ENCODE measurements at regions not wholly inside any gene's neighbourhood (a gene's known extent, or its start where the extent isn't known, plus 50 kb on each side); places are given as distances from the start of the nearest gene placed in this dataset.

- Histone ChIP-seq H3K4me2 (ENCODE audit: insufficient read depth, low read length, poor library complexity, severe bottlenecking) (no peak overlapping the region), H2BK12ac (ENCODE audit: low read length) (no peak overlapping the region), H4K91ac (ENCODE audit: low read depth, low read length, poor library complexity) (no peak overlapping the region), H3K9me3 (replicated peaks in 1 of 2; ENCODE audit: control insufficient read depth in 2 of 2, insufficient read depth in 1 of 2, low read depth in 1 of 2, low read length in 2 of 2) (peaks cover 2 to 8% of the 10 kb centered on the region in 2 donors), H2AK5ac (ENCODE audit: low read depth, low read length) (no peak overlapping the region), H3K9ac (ENCODE audit: low read depth, low read length, poor library complexity) (no peak overlapping the region), H2BK5ac (ENCODE audit: low read length) (no peak overlapping the region), H3K27me3 (ENCODE audit: control insufficient read depth in 3 of 3, insufficient read depth in 3 of 3, low read depth in 1 of 3, low read length in 3 of 3) (no peaks in the 10 kb centered on the region), H3K18ac (ENCODE audit: low read length) (peak overlapping the region; percentile 22), H2BK15ac (ENCODE audit: low read length) (no peak overlapping the region), H2BK120ac (ENCODE audit: low read depth, low read length) (no peak overlapping the region), H3K79me1 (ENCODE audit: low read depth, low read length) (no peaks in the 10 kb centered on the region), H3K14ac (ENCODE audit: low read length) (no peak overlapping the region), H4K8ac (ENCODE audit: low read depth, low read length) (no peak overlapping the region), H3K4me1 (ENCODE audit: control insufficient read depth in 2 of 2, insufficient read depth in 1 of 2, low read depth in 1 of 2, low read length in 2 of 2) (peaks cover 0 to 9% of the 10 kb centered on the region in 2 donors), H2AFZ (ENCODE audit: low read length) (peak overlapping the region; percentile 53), H3K27ac (replicated peaks; ENCODE audit: low read length) (peak overlapping the region; percentile 40), H3K4me3 (ENCODE audit: low read length in 2 of 2) (no peak overlapping the region), H3K4ac (ENCODE audit: low read length) (no peak overlapping the region), H3K23ac (ENCODE audit: low read depth, low read length, poor library complexity) (no peak overlapping the region), H3K36me3 (replicated peaks in 1 of 2; ENCODE audit: control insufficient read depth in 2 of 2, insufficient read depth in 2 of 2, low read length in 2 of 2) (no peaks in the 10 kb centered on the region)
- no CpG with 5 or more reads among the region's 7 CpGs for WGBS, 2 donors (ENCODE audit: extremely low coverage in 2 of 2, insufficient read length in 2 of 2, insufficient replicate concordance in 1 of 2)
- no peak for DNase-seq (ENCODE audit: low spot score)
These were observed 154.4 kb upstream of the PDE3A start for GRCh38 chr12:20213723-20214625.

- H3K4me3 ChIP-seq (ENCODE audit: low read length in 2 of 2), result no peak overlapping the region
- H4K91ac ChIP-seq (ENCODE audit: low read depth, low read length, poor library complexity), result no peak overlapping the region
- no peak overlapping the region for H2BK120ac ChIP-seq (ENCODE audit: low read depth, low read length)
- H3K23ac ChIP-seq (ENCODE audit: low read depth, low read length, poor library complexity), result no peak overlapping the region
- H3K4ac ChIP-seq (ENCODE audit: low read length), result no peak overlapping the region
- H3K27me3 ChIP-seq (ENCODE audit: control insufficient read depth in 3 of 3, insufficient read depth in 3 of 3, low read depth in 1 of 3, low read length in 3 of 3), result no peaks in the 10 kb centered on the region
- H3K27ac ChIP-seq (replicated peaks; ENCODE audit: low read length), result no peak overlapping the region
- H3K9ac ChIP-seq (ENCODE audit: low read depth, low read length, poor library complexity), result no peak overlapping the region
- no CpG with 5 or more reads among the region's 1 CpG for WGBS, 2 donors (ENCODE audit: extremely low coverage in 2 of 2, insufficient read length in 2 of 2, insufficient replicate concordance in 1 of 2)
- peaks cover 2 to 10% of the 10 kb centered on the region in 2 donors for H3K9me3 ChIP-seq (replicated peaks in 1 of 2; ENCODE audit: control insufficient read depth in 2 of 2, insufficient read depth in 1 of 2, low read depth in 1 of 2, low read length in 2 of 2)
- no peaks in the 10 kb centered on the region for H3K36me3 ChIP-seq (replicated peaks in 1 of 2; ENCODE audit: control insufficient read depth in 2 of 2, insufficient read depth in 2 of 2, low read length in 2 of 2)
- H2AFZ ChIP-seq (ENCODE audit: low read length), result no peak overlapping the region
- no peak overlapping the region for H2BK12ac ChIP-seq (ENCODE audit: low read length)
- no peak for DNase-seq (ENCODE audit: low spot score)
- no peaks in the 10 kb centered on the region for H3K79me1 ChIP-seq (ENCODE audit: low read depth, low read length)
- H2AK5ac ChIP-seq (ENCODE audit: low read depth, low read length), result no peak overlapping the region
- H3K4me1 ChIP-seq (ENCODE audit: control insufficient read depth in 2 of 2, insufficient read depth in 1 of 2, low read depth in 1 of 2, low read length in 2 of 2), result no peaks in the 10 kb centered on the region
- no peak overlapping the region for H4K8ac ChIP-seq (ENCODE audit: low read depth, low read length)
- no peak overlapping the region for H3K4me2 ChIP-seq (ENCODE audit: insufficient read depth, low read length, poor library complexity, severe bottlenecking)
- no peak overlapping the region for H2BK5ac ChIP-seq (ENCODE audit: low read length)
- H3K18ac ChIP-seq (ENCODE audit: low read length), result no peak overlapping the region
- no peak overlapping the region for H2BK15ac ChIP-seq (ENCODE audit: low read length)
- no peak overlapping the region for H3K14ac ChIP-seq (ENCODE audit: low read length)
These were observed 148.0 kb upstream of the PDE3A start for GRCh38 chr12:20220339-20220738.

- H3K79me1 ChIP-seq (ENCODE audit: low read depth, low read length), result no peaks in the 10 kb centered on the region
- no peak overlapping the region for H3K18ac ChIP-seq (ENCODE audit: low read length)
- no peak overlapping the region for H2BK12ac ChIP-seq (ENCODE audit: low read length)
- no peak overlapping the region for H3K23ac ChIP-seq (ENCODE audit: low read depth, low read length, poor library complexity)
- H2BK15ac ChIP-seq (ENCODE audit: low read length), result no peak overlapping the region
- no CpG with 5 or more reads among the region's 5 CpGs for WGBS, 2 donors (ENCODE audit: extremely low coverage in 2 of 2, insufficient read length in 2 of 2, insufficient replicate concordance in 1 of 2)
- H3K9ac ChIP-seq (ENCODE audit: low read depth, low read length, poor library complexity), result no peak overlapping the region
- H3K4me3 ChIP-seq (ENCODE audit: low read length in 2 of 2), result no peak overlapping the region
- no peaks in the 10 kb centered on the region for H3K36me3 ChIP-seq (replicated peaks in 1 of 2; ENCODE audit: control insufficient read depth in 2 of 2, insufficient read depth in 2 of 2, low read length in 2 of 2)
- H3K27ac ChIP-seq (replicated peaks; ENCODE audit: low read length), result no peak overlapping the region
- no peaks in the 10 kb centered on the region for H3K4me1 ChIP-seq (ENCODE audit: control insufficient read depth in 2 of 2, insufficient read depth in 1 of 2, low read depth in 1 of 2, low read length in 2 of 2)
- H3K9me3 ChIP-seq (replicated peaks in 1 of 2; ENCODE audit: control insufficient read depth in 2 of 2, insufficient read depth in 1 of 2, low read depth in 1 of 2, low read length in 2 of 2), result peaks cover 2 to 7% of the 10 kb centered on the region in 2 donors
- no peak overlapping the region for H3K4me2 ChIP-seq (ENCODE audit: insufficient read depth, low read length, poor library complexity, severe bottlenecking)
- no peak overlapping the region for H2BK5ac ChIP-seq (ENCODE audit: low read length)
- no peak overlapping the region for H4K91ac ChIP-seq (ENCODE audit: low read depth, low read length, poor library complexity)
- DNase-seq (ENCODE audit: low spot score), result no peak
- no peak overlapping the region for H4K8ac ChIP-seq (ENCODE audit: low read depth, low read length)
- H3K14ac ChIP-seq (ENCODE audit: low read length), result no peak overlapping the region
- no peak overlapping the region for H3K4ac ChIP-seq (ENCODE audit: low read length)
- H2BK120ac ChIP-seq (ENCODE audit: low read depth, low read length), result no peak overlapping the region
- no peak overlapping the region for H2AFZ ChIP-seq (ENCODE audit: low read length)
- H2AK5ac ChIP-seq (ENCODE audit: low read depth, low read length), result no peak overlapping the region
- H3K27me3 ChIP-seq (ENCODE audit: control insufficient read depth in 3 of 3, insufficient read depth in 3 of 3, low read depth in 1 of 3, low read length in 3 of 3), result no peaks in the 10 kb centered on the region
These were observed 135.2 kb upstream of the PDE3A start for GRCh38 chr12:20232931-20233675.

DNA sequence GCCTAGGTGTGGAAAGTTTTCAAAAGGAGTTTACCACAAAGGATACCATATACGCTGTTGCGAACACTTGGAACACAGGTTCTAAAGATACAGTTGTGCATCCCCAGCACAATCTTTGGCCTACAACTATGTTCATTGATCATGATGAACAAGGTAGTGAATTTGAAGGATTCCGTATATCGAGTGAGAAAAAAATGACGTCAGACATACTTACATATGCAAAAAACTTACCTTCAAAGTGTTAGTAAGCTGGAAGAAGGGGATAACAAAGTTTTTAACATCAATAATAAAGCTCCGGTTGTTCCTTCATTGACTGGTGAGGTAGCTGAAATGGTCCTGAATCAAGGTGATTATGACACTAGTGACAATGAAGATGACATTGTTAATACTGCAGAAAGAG is 133.9 kb upstream of the PDE3A start:
- no CpG with 5 or more reads among the region's 6 CpGs for WGBS, 2 donors (ENCODE audit: extremely low coverage in 2 of 2, insufficient read length in 2 of 2, insufficient replicate concordance in 1 of 2)

More for the DNA sequence above, 133.9 kb upstream of the PDE3A start:
- no peak overlapping the region for H3K27ac ChIP-seq (replicated peaks; ENCODE audit: low read length)
- DNase-seq (ENCODE audit: low spot score), result no peak
- H2BK15ac ChIP-seq (ENCODE audit: low read length), result no peak overlapping the region
- no peaks in the 10 kb centered on the region for H3K27me3 ChIP-seq (ENCODE audit: control insufficient read depth in 3 of 3, insufficient read depth in 3 of 3, low read depth in 1 of 3, low read length in 3 of 3)
- no peak overlapping the region for H3K4me3 ChIP-seq (ENCODE audit: low read length in 2 of 2)
- H3K18ac ChIP-seq (ENCODE audit: low read length), result no peak overlapping the region
- no peak overlapping the region for H3K23ac ChIP-seq (ENCODE audit: low read depth, low read length, poor library complexity)
- no peak overlapping the region for H2BK12ac ChIP-seq (ENCODE audit: low read length)
- no peak overlapping the region for H3K4ac ChIP-seq (ENCODE audit: low read length)
- H3K9me3 ChIP-seq (replicated peaks in 1 of 2; ENCODE audit: control insufficient read depth in 2 of 2, insufficient read depth in 1 of 2, low read depth in 1 of 2, low read length in 2 of 2), result peaks cover 2 to 7% of the 10 kb centered on the region in 2 donors
- H4K91ac ChIP-seq (ENCODE audit: low read depth, low read length, poor library complexity), result no peak overlapping the region
- no peak overlapping the region for H3K4me2 ChIP-seq (ENCODE audit: insufficient read depth, low read length, poor library complexity, severe bottlenecking)
- H3K14ac ChIP-seq (ENCODE audit: low read length), result no peak overlapping the region
- H3K36me3 ChIP-seq (replicated peaks in 1 of 2; ENCODE audit: control insufficient read depth in 2 of 2, insufficient read depth in 2 of 2, low read length in 2 of 2), result no peaks in the 10 kb centered on the region
- H2BK120ac ChIP-seq (ENCODE audit: low read depth, low read length), result no peak overlapping the region
- H2BK5ac ChIP-seq (ENCODE audit: low read length), result no peak overlapping the region
- no peak overlapping the region for H3K9ac ChIP-seq (ENCODE audit: low read depth, low read length, poor library complexity)
- H3K4me1 ChIP-seq (ENCODE audit: control insufficient read depth in 2 of 2, insufficient read depth in 1 of 2, low read depth in 1 of 2, low read length in 2 of 2), result no peaks in the 10 kb centered on the region
- no peak overlapping the region for H4K8ac ChIP-seq (ENCODE audit: low read depth, low read length)
- H2AFZ ChIP-seq (ENCODE audit: low read length), result no peak overlapping the region
- no peak overlapping the region for H2AK5ac ChIP-seq (ENCODE audit: low read depth, low read length)
- no peaks in the 10 kb centered on the region for H3K79me1 ChIP-seq (ENCODE audit: low read depth, low read length)
